ENCODE measurements at regions not wholly inside any gene's neighbourhood (a gene's known extent, or its start where the extent isn't known, plus 50 kb on each side); places are given as distances from the start of the nearest gene placed in this dataset.

DNA sequence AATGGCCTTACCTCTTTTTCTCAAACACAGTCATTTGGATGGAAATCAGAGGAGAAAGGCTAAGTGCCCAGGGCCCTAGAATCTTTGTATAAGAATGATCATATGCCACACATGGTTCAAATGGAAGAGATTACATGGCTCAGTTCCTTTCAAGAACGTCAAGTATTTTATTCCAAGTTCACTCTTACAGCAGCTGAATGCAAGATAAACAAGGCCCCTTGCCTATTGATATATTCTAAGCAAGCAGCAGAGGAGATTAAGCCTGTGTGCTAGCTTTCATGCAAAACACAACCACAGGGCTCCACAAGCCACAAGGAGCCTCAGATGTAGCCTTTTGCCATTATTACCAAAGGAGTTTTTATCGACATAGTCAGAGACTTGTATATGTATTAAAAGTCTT lies 55.3 kb upstream of the SLCO6A1 start:
- TF ChIP-seq, protein P1, sequence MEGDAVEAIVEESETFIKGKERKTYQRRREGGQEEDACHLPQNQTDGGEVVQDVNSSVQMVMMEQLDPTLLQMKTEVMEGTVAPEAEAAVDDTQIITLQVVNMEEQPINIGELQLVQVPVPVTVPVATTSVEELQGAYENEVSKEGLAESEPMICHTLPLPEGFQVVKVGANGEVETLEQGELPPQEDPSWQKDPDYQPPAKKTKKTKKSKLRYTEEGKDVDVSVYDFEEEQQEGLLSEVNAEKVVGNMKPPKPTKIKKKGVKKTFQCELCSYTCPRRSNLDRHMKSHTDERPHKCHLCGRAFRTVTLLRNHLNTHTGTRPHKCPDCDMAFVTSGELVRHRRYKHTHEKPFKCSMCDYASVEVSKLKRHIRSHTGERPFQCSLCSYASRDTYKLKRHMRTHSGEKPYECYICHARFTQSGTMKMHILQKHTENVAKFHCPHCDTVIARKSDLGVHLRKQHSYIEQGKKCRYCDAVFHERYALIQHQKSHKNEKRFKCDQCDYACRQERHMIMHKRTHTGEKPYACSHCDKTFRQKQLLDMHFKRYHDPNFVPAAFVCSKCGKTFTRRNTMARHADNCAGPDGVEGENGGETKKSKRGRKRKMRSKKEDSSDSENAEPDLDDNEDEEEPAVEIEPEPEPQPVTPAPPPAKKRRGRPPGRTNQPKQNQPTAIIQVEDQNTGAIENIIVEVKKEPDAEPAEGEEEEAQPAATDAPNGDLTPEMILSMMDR (IDR thresholded peaks at IDR 0.05) = no peak
- no peak overlapping the region for H3K4me3 ChIP-seq
- H3K27me3 ChIP-seq (ENCODE audit: low read depth) = no peaks in the 10 kb centered on the region
- H3K9me3 ChIP-seq = no peaks in the 10 kb centered on the region
- intact Hi-C loops (cut with DNase I) = no loop called here
- H3K4me1 ChIP-seq = no peaks in the 10 kb centered on the region
- H3K27ac ChIP-seq = no peak overlapping the region
- no peaks in the 10 kb centered on the region for H3K36me3 ChIP-seq
- no peak for ATAC-seq
- DNase-seq = no peak

DNA sequence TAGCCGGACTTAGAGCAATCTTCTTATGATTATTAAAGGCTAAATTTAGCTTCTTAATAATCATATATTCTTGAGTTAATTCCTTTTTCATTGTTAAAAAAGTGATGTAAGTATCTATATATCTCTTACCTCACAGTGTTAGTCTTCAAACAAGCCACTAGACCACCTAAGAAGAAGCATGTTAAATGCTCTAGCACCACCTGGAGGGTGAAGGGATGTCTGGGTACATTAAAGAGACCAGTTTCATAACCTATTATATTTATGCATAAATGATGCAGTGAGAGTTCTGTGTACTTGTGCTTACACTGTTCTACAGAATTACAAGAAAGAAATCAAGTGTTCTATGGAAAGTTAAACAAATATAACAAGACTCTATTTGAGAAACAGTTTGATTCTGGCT lies 55.9 kb upstream of the SLCO6A1 start:
- DNase-seq = no peak
- Histone ChIP-seq H3K36me3 (no peaks in the 10 kb centered on the region), H3K27ac (no peak overlapping the region), H3K4me1 (no peaks in the 10 kb centered on the region), H3K9me3 (no peaks in the 10 kb centered on the region), H3K27me3 (ENCODE audit: low read depth) (no peaks in the 10 kb centered on the region), H3K4me3 (no peak overlapping the region)
- ATAC-seq = no peak
- TF ChIP-seq, protein P1 (IDR thresholded peaks at IDR 0.05) = peak; percentile 15
- intact Hi-C loops (cut with DNase I) = no loop called here

DNA sequence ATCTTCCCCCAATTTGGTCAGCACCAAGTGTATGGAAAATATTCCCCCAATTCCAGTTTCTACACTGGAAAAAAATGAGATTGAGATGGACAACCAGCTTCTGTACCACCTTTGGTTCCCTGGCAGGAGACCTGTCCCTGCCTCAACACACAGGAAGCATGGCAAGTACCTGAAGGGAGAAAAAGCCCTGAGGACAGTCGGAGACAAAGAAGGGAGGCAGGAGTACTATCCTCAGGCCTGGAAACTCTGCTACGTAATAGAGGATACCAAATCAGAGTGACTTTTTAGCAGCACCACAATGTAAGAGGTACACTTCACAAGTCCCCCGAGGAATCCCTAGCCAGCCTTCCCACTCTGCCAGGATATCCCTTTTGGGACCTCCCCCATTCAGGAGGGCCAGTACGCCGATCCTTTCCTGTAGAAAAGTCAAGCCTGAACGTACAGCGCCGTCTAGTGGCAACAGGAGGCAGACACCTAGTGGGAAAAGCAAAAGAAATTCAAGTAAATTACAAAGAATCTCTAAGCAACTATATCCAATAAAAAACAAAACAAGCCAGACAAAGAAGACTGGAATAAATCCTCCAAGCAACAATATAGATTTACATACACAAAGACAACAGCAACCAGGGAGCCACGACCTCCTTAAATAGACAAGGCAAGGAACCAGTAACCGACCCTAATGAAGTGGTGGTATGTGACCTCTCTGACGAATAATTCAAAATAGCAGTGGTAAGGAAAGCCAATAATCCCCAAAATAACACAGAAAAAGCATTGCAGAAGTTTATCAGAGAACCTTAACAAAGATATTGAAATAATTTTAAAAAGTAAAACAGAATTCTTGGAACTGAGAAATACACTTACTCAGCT lies 63.3 kb upstream of the SLCO6A1 start:
- intact Hi-C loops (cut with DNase I) = no loop called here
- Histone ChIP-seq H3K4me1 (no peaks in the 10 kb centered on the region), H3K27ac (no peak overlapping the region), H3K4me3 (no peak overlapping the region), H3K9me3 (no peaks in the 10 kb centered on the region), H3K27me3 (ENCODE audit: low read depth) (no peaks in the 10 kb centered on the region), H3K36me3 (no peaks in the 10 kb centered on the region)
- DNase-seq = peak; percentile 46
- no peak for ATAC-seq
- TF ChIP-seq, protein P1 (IDR thresholded peaks at IDR 0.05) = peak; percentile 52

DNA sequence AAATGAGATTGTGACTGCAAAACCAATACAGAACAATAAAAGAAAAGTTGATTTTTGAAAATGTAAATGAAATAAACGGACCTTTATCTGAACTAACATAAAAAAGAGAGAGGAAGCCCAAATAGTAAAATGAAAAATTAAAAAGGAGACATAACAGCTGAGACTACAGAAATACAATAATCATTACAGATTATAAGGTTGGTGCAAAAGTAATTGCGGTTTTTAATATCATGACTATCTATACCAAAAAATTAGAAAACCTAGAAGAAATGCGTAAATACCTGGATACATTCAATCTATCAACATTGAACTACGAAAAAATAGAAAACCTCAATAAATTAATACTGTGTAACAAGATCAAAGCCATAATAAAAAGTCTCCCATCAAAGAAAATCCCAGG lies 71.9 kb upstream of the SLCO6A1 start:
- intact Hi-C loops (cut with DNase I) = no loop called here
- no peak for ATAC-seq
- Histone ChIP-seq H3K4me3 (no peak overlapping the region), H3K36me3 (no peaks in the 10 kb centered on the region), H3K27me3 (ENCODE audit: low read depth) (no peaks in the 10 kb centered on the region), H3K27ac (no peak overlapping the region), H3K4me1 (no peaks in the 10 kb centered on the region), H3K9me3 (no peaks in the 10 kb centered on the region)
- DNase-seq = no peak
- TF ChIP-seq, protein P1 (IDR thresholded peaks at IDR 0.05) = no peak

DNA sequence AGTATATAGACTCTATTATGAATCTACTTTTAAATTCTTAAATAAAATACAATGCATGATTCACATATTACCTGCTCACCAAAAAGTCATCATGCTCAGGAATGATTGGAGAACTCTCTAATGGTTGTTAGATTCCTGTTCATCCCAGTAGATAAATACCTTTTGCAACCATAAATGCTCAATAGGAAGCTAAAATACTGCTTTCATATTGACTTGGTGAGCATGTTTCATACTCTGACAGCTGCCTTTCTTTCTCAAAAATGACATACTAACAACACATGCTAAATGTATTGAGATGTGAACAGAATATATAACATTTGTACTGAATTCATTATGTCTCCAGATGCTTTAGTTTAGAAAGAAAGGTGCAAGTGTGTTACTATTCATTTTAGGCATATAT lies 79.6 kb upstream of the SLCO6A1 start:
- Histone ChIP-seq H3K4me1 (no peaks in the 10 kb centered on the region), H3K4me3 (no peak overlapping the region), H3K9me3 (no peaks in the 10 kb centered on the region), H3K36me3 (no peaks in the 10 kb centered on the region), H3K27ac (no peak overlapping the region), H3K27me3 (ENCODE audit: low read depth) (no peaks in the 10 kb centered on the region)
- TF ChIP-seq, protein P1 (IDR thresholded peaks at IDR 0.05) = no peak
- intact Hi-C loops (cut with DNase I) = no loop called here
- ATAC-seq (no peak), DNase-seq (no peak)
